MM.1S (cell line): ENCODE measurements at regions not wholly inside any gene's neighbourhood (a gene's known extent, or its start where the extent isn't known, plus 50 kb on each side); places are given as distances from the start of the nearest gene placed in this dataset.

Source experiments
- DNase-seq: peaks from one replicate; pipeline ENCODE4 v3.0.0-alpha.2; 2015
- H2AFZ ChIP-seq: fragments of 300-600 bp; sonication (generic); 2 replicates; pipeline ENCODE4 v1.6.0; 2016; ENCODE audit warnings: antibody characterized with exemption, low read length
- H3F3A ChIP-seq: fragments of 300-600 bp; sonication (generic); 2 replicates; pipeline ENCODE4 v1.6.1; 2016; ENCODE audit warnings: mild to moderate bottlenecking, antibody characterized with exemption, low read length, moderate library complexity, mixed read lengths; ENCODE audit not compliant: insufficient read depth
- H3K27ac ChIP-seq: fragments of 300-600 bp; sonication (generic); 2 replicates; pipeline ENCODE4 v1.5.1; 2016; ENCODE audit warnings: mild to moderate bottlenecking, low read length
- H3K27me3 ChIP-seq: fragments of 300-600 bp; sonication (generic); replicated peaks from 2 replicates; pipeline ENCODE4 v1.6.0; 2016; ENCODE audit warnings: low read length; ENCODE audit not compliant: insufficient read depth
- H3K36me3 ChIP-seq: fragments of 300-600 bp; sonication (generic); replicated peaks from 2 replicates; pipeline ENCODE4 v1.6.1; 2016; ENCODE audit warnings: mild to moderate bottlenecking, low read length, mixed read lengths; ENCODE audit not compliant: insufficient read depth
- H3K4me1 ChIP-seq: fragments of 300-600 bp; sonication (generic); 2 replicates; pipeline ENCODE4 v1.6.1; 2016; ENCODE audit warnings: low read length, mixed read lengths
- H3K4me2 ChIP-seq: fragments of 300-600 bp; sonication (generic); 2 replicates; pipeline ENCODE4 v1.6.0; 2016; ENCODE audit warnings: low read depth, low read length
- H3K4me3 ChIP-seq: fragments of 300-600 bp; sonication (generic); 2 replicates; pipeline ENCODE4 v1.5.1; 2016; ENCODE audit warnings: low read length, mixed read lengths
- H3K79me2 ChIP-seq: fragments of 300-600 bp; sonication (generic); 2 replicates; pipeline ENCODE4 v1.6.1; 2016; ENCODE audit warnings: mixed run types, low read length, mixed read lengths
- H3K9ac ChIP-seq: fragments of 300-600 bp; sonication (generic); 2 replicates; pipeline ENCODE4 v1.6.1; 2016; ENCODE audit warnings: low read length, mixed read lengths
- H3K9me2 ChIP-seq: fragments of 300-600 bp; sonication (generic); replicated peaks from 2 replicates; pipeline ENCODE4 v1.6.1; 2016; ENCODE audit warnings: mild to moderate bottlenecking, low read length, mixed read lengths; ENCODE audit not compliant: insufficient read depth
- H3K9me3 ChIP-seq: fragments of 300-600 bp; sonication (generic); replicated peaks from 2 replicates; pipeline ENCODE4 v1.6.1; 2016; ENCODE audit warnings: mild to moderate bottlenecking, low read length, mixed read lengths; ENCODE audit not compliant: insufficient read depth
- H4K20me1 ChIP-seq: fragments of 300-600 bp; sonication (generic); 2 replicates; pipeline ENCODE4 v1.6.1; 2016; ENCODE audit warnings: mild to moderate bottlenecking, low read length, moderate library complexity, mixed read lengths; ENCODE audit not compliant: insufficient read depth
- CTCF ChIP-seq: fragments of 300-600 bp; sonication (generic); IDR thresholded peaks from 2 replicates; pipeline ENCODE4 v1.5.1; 2016; ENCODE audit warnings: antibody characterized with exemption, low read length, mixed read lengths
- EZH2 ChIP-seq: fragments of 300-600 bp; sonication (generic); optimal IDR thresholded peaks from 2 replicates; pipeline ENCODE3; 2017; ENCODE audit warnings: low read depth, mild to moderate bottlenecking, antibody characterized with exemption, low read length, mixed read lengths
- EZH2phosphoT487 ChIP-seq: fragments of 300-600 bp; sonication (generic); IDR thresholded peaks from 2 replicates; pipeline ENCODE4 v1.6.1; 2018; ENCODE audit warnings: antibody characterized with exemption, low read length

- no peak overlapping the region for H3K4me2 ChIP-seq
- H3K9ac ChIP-seq: no peak overlapping the region
- TF ChIP-seq EZH2 (no peak), CTCF (peak; percentile 87)
- no peak overlapping the region for H3K27ac ChIP-seq
- no peaks in the 10 kb centered on the region for H4K20me1 ChIP-seq
- no peaks in the 10 kb centered on the region for H3K27me3 ChIP-seq
- H3K4me1 ChIP-seq: no peaks in the 10 kb centered on the region
- no peaks in the 10 kb centered on the region for H3K9me3 ChIP-seq
- no peaks in the 10 kb centered on the region for H3K36me3 ChIP-seq
- peak overlapping the region; percentile 8; the same call in 1 of the 2 replicates for H2AFZ ChIP-seq
- H3F3A ChIP-seq: no peaks in the 10 kb centered on the region
- DNase-seq: peak; percentile 78
- no peaks in the 10 kb centered on the region for H3K9me2 ChIP-seq
- no peaks in the 10 kb centered on the region for H3K79me2 ChIP-seq
- no peak overlapping the region for H3K4me3 ChIP-seq
Measured at GRCh38 chr5:34486160-34486848, 169.8 kb upstream of the RAI14 start.

GRCh38 chr5:34486849-34487158, 169.3 kb upstream of the RAI14 start:
- Histone ChIP-seq H3K9me2 (no peaks in the 10 kb centered on the region), H3K79me2 (no peaks in the 10 kb centered on the region), H3F3A (no peaks in the 10 kb centered on the region), H3K27ac (no peak overlapping the region), H4K20me1 (no peaks in the 10 kb centered on the region), H3K4me1 (no peaks in the 10 kb centered on the region), H3K9ac (no peak overlapping the region), H2AFZ (no peak overlapping the region), H3K9me3 (no peaks in the 10 kb centered on the region), H3K36me3 (no peaks in the 10 kb centered on the region), H3K4me3 (no peak overlapping the region), H3K27me3 (no peaks in the 10 kb centered on the region), H3K4me2 (no peak overlapping the region)
- no peak for TF ChIP-seq EZH2
- DNase-seq: no peak

- H3K27ac ChIP-seq: no peak overlapping the region
- H3K4me2 ChIP-seq: no peak overlapping the region
- no peaks in the 10 kb centered on the region for H3K79me2 ChIP-seq
- no peaks in the 10 kb centered on the region for H3K9me2 ChIP-seq
- no peak overlapping the region for H3K9ac ChIP-seq
- DNase-seq: no peak
- no peak for TF ChIP-seq EZH2phosphoT487
- no peak for TF ChIP-seq CTCF
- TF ChIP-seq EZH2: no peak
- H3K9me3 ChIP-seq: no peaks in the 10 kb centered on the region
- H2AFZ ChIP-seq: no peak overlapping the region
- H3K4me3 ChIP-seq: no peak overlapping the region
- no peaks in the 10 kb centered on the region for H3F3A ChIP-seq
- no peaks in the 10 kb centered on the region for H3K36me3 ChIP-seq
- no peaks in the 10 kb centered on the region for H4K20me1 ChIP-seq
- H3K4me1 ChIP-seq: no peaks in the 10 kb centered on the region
- no peaks in the 10 kb centered on the region for H3K27me3 ChIP-seq
Measured at GRCh38 chr5:34487159-34487879, 168.8 kb upstream of the RAI14 start.

GRCh38 chr5:34487956-34488355, 168.2 kb upstream of the RAI14 start:
- Histone ChIP-seq H3K9ac (no peak overlapping the region), H3K4me2 (no peak overlapping the region), H3K36me3 (no peaks in the 10 kb centered on the region), H3K9me3 (no peaks in the 10 kb centered on the region), H3K27ac (no peak overlapping the region), H3K4me1 (no peaks in the 10 kb centered on the region), H4K20me1 (no peaks in the 10 kb centered on the region), H3F3A (no peaks in the 10 kb centered on the region), H3K27me3 (no peaks in the 10 kb centered on the region), H3K9me2 (no peaks in the 10 kb centered on the region), H3K79me2 (no peaks in the 10 kb centered on the region), H3K4me3 (no peak overlapping the region), H2AFZ (no peak overlapping the region)
- DNase-seq: no peak
- no peak for TF ChIP-seq EZH2
- no peak for TF ChIP-seq EZH2phosphoT487
- TF ChIP-seq CTCF: no peak
